BLaER1 treated with 17β-estradiol and CSF1 and Interleukin-3, amounts not matched to agents 10 nM and 100 nM (cell line): ENCODE measurements at regions not wholly inside any gene's neighbourhood (a gene's known extent, or its start where the extent isn't known, plus 50 kb on each side); places are given as distances from the start of the nearest gene placed in this dataset.

ENCODE experiments used
- H3K27ac ChIP-seq, 11 experiments: shearing (Covaris generic); formaldehyde crosslinking; 2 replicates each; pipeline ENCODE4 v1.8.1; 2022
- H3K27me3 ChIP-seq, 11 experiments: shearing (Covaris generic); formaldehyde crosslinking; 2 replicates each; pipeline ENCODE4 v1.8.1; 2022
- H3K36me3 ChIP-seq, 11 experiments: shearing (Covaris generic); formaldehyde crosslinking; 2 replicates each; pipeline ENCODE4 v1.8.1; 2022
- H3K4me1 ChIP-seq, 10 experiments: shearing (Covaris generic); formaldehyde crosslinking; 2 replicates each; pipeline ENCODE4 v1.8.1; 2022
- H3K4me2 ChIP-seq, 11 experiments: shearing (Covaris generic); formaldehyde crosslinking; 2 replicates each; pipeline ENCODE4 v1.8.1; 2022
- H3K4me3 ChIP-seq, 10 experiments: shearing (Covaris generic); formaldehyde crosslinking; 2 replicates each; pipeline ENCODE4 v1.8.1; 2022
- H3K9ac ChIP-seq, 11 experiments: shearing (Covaris generic); formaldehyde crosslinking; 2 replicates each; pipeline ENCODE4 v1.8.1; 2022
- H3K9me3 ChIP-seq, 11 experiments: shearing (Covaris generic); formaldehyde crosslinking; replicated peaks in 1 of 11; 2 replicates each; pipeline ENCODE4 v1.8.1; 2022
- H4K20me1 ChIP-seq, 11 experiments: shearing (Covaris generic); formaldehyde crosslinking; 2 replicates each; pipeline ENCODE4 v1.8.1; 2022
- Cebpa-rat ChIP-seq, 11 experiments: shearing (Covaris generic); IDR thresholded peaks; 2 replicates each; pipeline ENCODE4 v1.8.1; 2022

DNA sequence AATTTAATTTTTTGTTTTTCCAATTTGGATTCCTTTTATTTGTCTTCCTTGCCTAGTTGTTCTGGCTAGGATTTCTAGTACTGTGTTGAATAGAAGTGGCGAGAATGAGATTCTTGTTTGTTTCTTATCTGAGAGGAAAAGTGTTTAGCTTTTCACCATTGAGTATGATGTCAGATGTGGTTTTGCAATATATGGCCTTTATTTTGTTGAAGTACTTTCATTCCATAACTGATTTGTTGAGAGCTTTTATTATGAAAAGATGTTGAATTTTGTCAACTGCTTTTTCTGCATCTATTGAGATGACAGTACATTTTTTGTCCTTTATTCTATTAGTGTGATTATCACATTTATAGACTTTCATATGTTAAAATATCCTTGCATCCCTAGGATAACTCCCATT is 462.0 kb downstream of the CCDC91 start:
- Histone ChIP-seq H3K9ac (no peak overlapping the region), H3K27me3 (no peaks in the 10 kb centered on the region), H4K20me1 (no peaks in the 10 kb centered on the region), H3K36me3 (no peaks in the 10 kb centered on the region), H3K4me1 (no peaks in the 10 kb centered on the region), H3K4me2 (no peak overlapping the region), H3K4me3 (no peak overlapping the region), H3K27ac (no peak overlapping the region), H3K9me3 (no peaks in the 10 kb centered on the region)
- TF ChIP-seq Cebpa-rat (IDR thresholded peaks at IDR 0.05): no peak

- no peaks in the 10 kb centered on the region for H3K36me3 ChIP-seq
- H4K20me1 ChIP-seq: no peaks in the 10 kb centered on the region
- no peak overlapping the region for H3K4me2 ChIP-seq
- no peak overlapping the region for H3K9ac ChIP-seq
- H3K27ac ChIP-seq: no peak overlapping the region
- H3K9me3 ChIP-seq: no peaks in the 10 kb centered on the region
- H3K27me3 ChIP-seq: no peaks in the 10 kb centered on the region
- TF ChIP-seq Cebpa-rat (IDR thresholded peaks at IDR 0.05): no peak
- H3K4me3 ChIP-seq: no peak overlapping the region
- no peaks in the 10 kb centered on the region for H3K4me1 ChIP-seq
Measured at GRCh38 chr12:28681980-28682379, 467.1 kb upstream of the FAR2 start.

DNA sequence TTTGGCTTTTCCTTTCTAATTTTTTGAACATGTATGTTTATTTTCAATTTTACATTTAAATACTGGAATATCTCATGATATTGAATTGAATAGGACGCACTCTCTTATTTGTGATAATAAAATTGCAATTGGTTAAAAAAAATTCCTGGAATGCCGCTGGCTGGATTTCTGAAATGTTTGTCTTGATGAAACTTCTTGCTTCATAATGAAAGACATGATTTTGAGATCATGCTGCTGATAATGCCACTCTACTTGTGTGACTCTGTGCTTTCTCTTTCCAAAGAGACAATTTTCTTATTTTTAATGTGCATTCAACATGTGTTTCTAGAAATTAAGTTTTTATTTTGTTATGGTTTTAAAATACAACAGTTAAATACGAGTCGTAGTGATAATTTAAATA is 465.7 kb upstream of the FAR2 start:
- H3K4me3 ChIP-seq: no peak overlapping the region
- no peaks in the 10 kb centered on the region for H4K20me1 ChIP-seq
- TF ChIP-seq Cebpa-rat (IDR thresholded peaks at IDR 0.05): no peak
- H3K9me3 ChIP-seq: no peaks in the 10 kb centered on the region
- H3K36me3 ChIP-seq: no peaks in the 10 kb centered on the region
- no peak overlapping the region for H3K27ac ChIP-seq
- H3K4me2 ChIP-seq: no peak overlapping the region
- H3K4me1 ChIP-seq: no peaks in the 10 kb centered on the region
- H3K9ac ChIP-seq: no peak overlapping the region
- H3K27me3 ChIP-seq: no peaks in the 10 kb centered on the region

GRCh38 chr12:28689398-28690175 is 459.5 kb upstream of the FAR2 start:
- Histone ChIP-seq H3K9ac (no peak overlapping the region), H3K27me3 (no peaks in the 10 kb centered on the region), H3K9me3 (no peaks in the 10 kb centered on the region), H3K4me2 (no peak overlapping the region), H3K36me3 (no peaks in the 10 kb centered on the region), H4K20me1 (no peaks in the 10 kb centered on the region), H3K4me1 (no peaks in the 10 kb centered on the region), H3K4me3 (no peak overlapping the region), H3K27ac (no peak overlapping the region)
- TF ChIP-seq Cebpa-rat (IDR thresholded peaks at IDR 0.05): no peak

DNA sequence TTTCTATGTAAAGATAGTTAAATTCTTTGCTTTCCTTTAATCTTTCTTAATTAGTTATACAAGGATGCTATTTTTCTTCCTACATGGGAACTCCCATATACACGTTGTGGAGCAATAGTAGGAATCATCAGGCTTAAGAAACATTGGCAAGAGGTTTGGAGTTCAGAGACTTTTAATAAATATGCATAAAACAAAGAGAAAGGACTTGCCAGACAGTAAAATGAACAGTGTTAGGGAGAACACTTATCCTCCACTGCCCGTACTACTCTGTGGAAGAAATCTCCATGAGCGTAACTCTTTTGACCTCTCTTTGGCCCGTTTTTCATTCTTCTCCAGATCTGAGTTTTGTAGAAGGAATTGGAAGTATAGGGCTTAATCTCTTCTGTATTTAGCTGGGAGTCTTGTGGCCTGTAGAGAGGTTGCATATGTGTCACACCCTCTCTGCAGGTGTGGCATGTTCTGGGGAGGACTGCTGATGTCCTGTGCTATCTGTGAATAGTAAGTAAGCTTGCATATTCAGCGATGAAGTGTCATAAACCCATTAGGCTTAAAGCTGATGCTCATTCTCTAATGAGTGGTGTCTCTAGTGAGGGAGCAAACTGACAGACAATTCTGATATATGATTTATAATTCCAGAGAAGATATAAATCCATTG is 455.4 kb upstream of the FAR2 start:
- Histone ChIP-seq H3K27me3 (no peaks in the 10 kb centered on the region), H3K4me3 (no peak overlapping the region), H3K27ac (no peak overlapping the region), H3K9me3 (no peaks in the 10 kb centered on the region), H3K9ac (no peak overlapping the region), H3K4me2 (no peak overlapping the region), H3K4me1 (no peaks in the 10 kb centered on the region), H4K20me1 (no peaks in the 10 kb centered on the region), H3K36me3 (no peaks in the 10 kb centered on the region)
- TF ChIP-seq Cebpa-rat (IDR thresholded peaks at IDR 0.05): no peak

GRCh38 chr12:28698553-28698952 is 450.5 kb upstream of the FAR2 start:
- Histone ChIP-seq H3K4me3 (no peak overlapping the region), H3K27ac (no peak overlapping the region), H3K9ac (no peak overlapping the region), H4K20me1 (no peaks in the 10 kb centered on the region), H3K36me3 (no peaks in the 10 kb centered on the region), H3K4me1 (no peaks in the 10 kb centered on the region), H3K27me3 (no peaks in the 10 kb centered on the region), H3K4me2 (no peak overlapping the region), H3K9me3 (peaks cover 0 to 4% (median 0%) of the 10 kb centered on the region in 11 experiments; a peak in 1 of 22 replicates)
- no peak for TF ChIP-seq Cebpa-rat (IDR thresholded peaks at IDR 0.05)

- H4K20me1 ChIP-seq: no peaks in the 10 kb centered on the region
- TF ChIP-seq Cebpa-rat (IDR thresholded peaks at IDR 0.05): no peak
- H3K4me2 ChIP-seq: no peak overlapping the region
- H3K4me1 ChIP-seq: no peaks in the 10 kb centered on the region
- no peak overlapping the region for H3K9ac ChIP-seq
- H3K4me3 ChIP-seq: no peak overlapping the region
- no peaks in the 10 kb centered on the region for H3K27me3 ChIP-seq
- no peak overlapping the region for H3K27ac ChIP-seq
- peaks cover 0 to 7% (median 0%) of the 10 kb centered on the region in 11 experiments; a peak in 1 of 22 replicates for H3K9me3 ChIP-seq
- H3K36me3 ChIP-seq: no peaks in the 10 kb centered on the region
Measured at GRCh38 chr12:28699029-28699428, 450.0 kb upstream of the FAR2 start.

DNA sequence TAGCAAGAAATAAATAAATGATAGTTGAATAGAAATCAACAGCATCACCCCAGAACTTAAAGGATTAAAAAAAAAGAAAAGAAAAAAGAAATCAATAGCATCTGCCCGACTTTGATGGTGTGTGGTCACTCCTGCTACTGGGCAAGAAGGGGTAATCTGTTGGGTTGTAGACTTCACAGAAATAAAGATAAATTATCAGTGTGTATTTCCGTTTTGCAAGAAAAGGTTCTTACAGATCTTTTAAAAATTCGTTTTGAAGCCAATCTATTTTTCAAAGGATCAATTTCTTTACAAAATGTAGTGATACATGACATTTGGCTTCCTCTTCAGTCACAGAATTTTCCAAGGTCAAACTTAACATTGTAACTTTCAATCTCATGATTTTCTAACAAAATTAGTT is 448.9 kb upstream of the FAR2 start:
- Histone ChIP-seq H3K4me3 (no peak overlapping the region), H3K9ac (no peak overlapping the region), H3K4me1 (no peaks in the 10 kb centered on the region), H3K4me2 (no peak overlapping the region), H3K27ac (no peak overlapping the region), H4K20me1 (no peaks in the 10 kb centered on the region), H3K36me3 (no peaks in the 10 kb centered on the region), H3K27me3 (no peaks in the 10 kb centered on the region), H3K9me3 (peaks cover 0 to 7% (median 0%) of the 10 kb centered on the region in 11 experiments; a peak in 1 of 22 replicates)
- TF ChIP-seq Cebpa-rat (IDR thresholded peaks at IDR 0.05): no peak

- Histone ChIP-seq H3K36me3 (no peaks in the 10 kb centered on the region), H3K9me3 (peaks cover 0 to 7% (median 0%) of the 10 kb centered on the region in 11 experiments; a peak in 1 of 22 replicates), H3K4me3 (no peak overlapping the region), H3K4me2 (no peak overlapping the region), H3K27me3 (no peaks in the 10 kb centered on the region), H3K4me1 (no peaks in the 10 kb centered on the region), H4K20me1 (no peaks in the 10 kb centered on the region), H3K27ac (no peak overlapping the region), H3K9ac (no peak overlapping the region)
- no peak for TF ChIP-seq Cebpa-rat (IDR thresholded peaks at IDR 0.05)
Measured at GRCh38 chr12:28704477-28705169, 444.5 kb upstream of the FAR2 start.
